K562 (cell line): ENCODE measurements at regions not wholly inside any gene's neighbourhood (a gene's known extent, or its start where the extent isn't known, plus 50 kb on each side); places are given as distances from the start of the nearest gene placed in this dataset.
A peak's percentile ranks its signal among the peaks of the same experiment; 100 is the strongest.
"Not testable (repeated sequence)": the region's sequence is repeated elsewhere in the genome, so short reads cannot be mapped to it uniquely, and the experiment has no call there.

Experiments used
- ATAC-seq: fragments of 200-7000 bp; cut with Tn5 transposase; 3 replicates; pipeline ENCODE4 v1.9.1; 2020; ENCODE audit warnings: moderate library complexity
- BruUV-seq: library from RNA; stranded (reverse); fragments of 400-500 nt; replicated peaks from 2 replicates; lab custom pipeline; 2021; lab: Mats Ljungman, UMichigan
- CTCF ChIA-PET: fragments of 300-600 bp; formaldehyde crosslinking; extraction: SDS; loops from one replicate; lab custom pipeline; 2021; ENCODE audit warnings: low intra/inter-chr PET ratio; lab: Yijun Ruan, JAX
- POLR2A ChIA-PET: fragments of 300-600, 350-650 bp; sonication (Branson Sonifier 250); formaldehyde crosslinking; extraction: SDS; loops from one replicate; lab custom pipeline; 2021; ENCODE audit warnings: antibody characterized with exemption, inconsistent platforms; lab: Yijun Ruan, JAX
- DNase-seq, 4 experiments: peaks; one replicate each; pipeline versions ENCODE4 v3.0.0 to v3.0.0-alpha.2; 2011 to 2018; ENCODE audit warnings: low spot score in 3 of 4, mixed read lengths in 3 of 4; ENCODE audit errors: extremely low read depth in 1 of 4
- FAIRE-seq: peaks from 2 replicates; lab custom pipeline; 2011; peaks lifted over from hg19 to GRCh38; lab: Jason Lieb, UNC
- H2AFZ ChIP-seq: 2 replicates; pipeline ENCODE4 v1.6.0; 2011; ENCODE audit warnings: low read depth, low read length, control low read depth, inconsistent platforms
- H3K27ac ChIP-seq: fragments of 200-600 bp; 3 replicates; pipeline ENCODE4 v1.8.0; 2011; ENCODE audit warnings: low read depth, mild to moderate bottlenecking, control low read depth, inconsistent platforms, low read length, moderate library complexity, mixed read lengths; ENCODE audit errors: extremely low read depth
- H3K27me3 ChIP-seq, 2 experiments: fragments of 300-600 bp in 1 of 2; 2 replicates in 1 of 2; 3 replicates in 1 of 2; pipeline versions ENCODE4 v1.6.0 to v1.8.0; 2011; ENCODE audit warnings: inconsistent platforms in 2 of 2, low read length in 2 of 2, mild to moderate bottlenecking in 1 of 2, mixed read lengths in 1 of 2, moderate library complexity in 1 of 2; ENCODE audit not compliant: control insufficient read depth in 2 of 2, insufficient read depth in 2 of 2
- H3K36me3 ChIP-seq: fragments of 300-600 bp; 3 replicates; pipeline ENCODE4 v1.8.0; 2011; ENCODE audit warnings: mild to moderate bottlenecking, low read length, inconsistent platforms; ENCODE audit not compliant: control insufficient read depth, insufficient read depth
- H3K4me1 ChIP-seq, 2 experiments: fragments of 200-600 bp in 1 of 2; replicated peaks in 1 of 2; 2 replicates in 1 of 2; 3 replicates in 1 of 2; pipeline versions ENCODE4 v1.5.1 to v1.8.0; 2011; ENCODE audit warnings: inconsistent platforms in 2 of 2, low read length in 2 of 2, mild to moderate bottlenecking in 1 of 2, mixed read lengths in 1 of 2, moderate library complexity in 1 of 2; ENCODE audit not compliant: control insufficient read depth in 2 of 2, insufficient read depth in 2 of 2
- H3K4me2 ChIP-seq: 2 replicates; pipeline ENCODE4 v1.6.1; 2011; ENCODE audit warnings: low read length, control low read depth, inconsistent platforms, mixed read lengths; ENCODE audit not compliant: insufficient read depth
- H3K4me3 ChIP-seq: fragments of 200-600 bp; sonication (generic), shearing (Covaris generic); 2 replicates; pipeline ENCODE4 v1.5.1; 2016; ENCODE audit warnings: control low read depth, inconsistent platforms
- H3K79me2 ChIP-seq: fragments of 200-600 bp; 3 replicates; pipeline ENCODE4 v1.8.0; 2011; ENCODE audit warnings: low read length, inconsistent platforms; ENCODE audit not compliant: control insufficient read depth, insufficient read depth
- H3K9ac ChIP-seq, 2 experiments: 2 replicates each; pipeline versions ENCODE4 v1.6.0 to v1.6.1; 2011; ENCODE audit warnings: low read depth in 2 of 2, low read length in 2 of 2, control low read depth in 1 of 2, inconsistent platforms in 1 of 2, mild to moderate bottlenecking in 1 of 2, mixed read lengths in 1 of 2; ENCODE audit not compliant: insufficient read depth in 1 of 2
- H3K9me1 ChIP-seq: one replicate; pipeline ENCODE4 v1.6.0; 2011; ENCODE audit warnings: inconsistent platforms, mild to moderate bottlenecking, low read length, moderate library complexity; ENCODE audit not compliant: control insufficient read depth, insufficient read depth
- H3K9me3 ChIP-seq: replicated peaks from 2 replicates; pipeline ENCODE4 v1.5.1; 2011; ENCODE audit warnings: low read depth, low read length, inconsistent platforms; ENCODE audit not compliant: control insufficient read depth, insufficient read depth
- H4K20me1 ChIP-seq: replicated peaks from 2 replicates; pipeline ENCODE4 v1.6.1; 2011; ENCODE audit warnings: low read length, inconsistent platforms, mixed read lengths; ENCODE audit not compliant: control insufficient read depth, insufficient read depth
- RAD21 ChIP-seq, 2 experiments: fragments of 250-450 bp in 1 of 2; fragments of 450-650 bp in 1 of 2; sonication (Bioruptor Pico) in 1 of 2; formaldehyde crosslinking in 1 of 2; IDR thresholded peaks in 1 of 2; conservative IDR thresholded peaks in 1 of 2; 2 replicates each; pipeline versions ENCODE4 v1.4.0 to v1.8.0; 2020 to 2022; ENCODE audit warnings: mild to moderate bottlenecking in 2 of 2, moderate library complexity in 1 of 2
- SMC3 ChIP-seq: conservative IDR thresholded peaks from 2 replicates; pipeline ENCODE4 v1.6.1; 2011; ENCODE audit warnings: low read depth, low read length, improper control_type of control experiment; ENCODE audit not compliant: insufficient read depth
- WGBS: fragments of 100-300 bp; shearing (Covaris generic); methylation state at CpG from one replicate; pipeline ENCODE4 v1.1.6; 2016; ENCODE audit warnings: low coverage, mixed read lengths; ENCODE audit not compliant: insufficient coverage; ENCODE audit errors: missing lambda C conversion rate; 5-methylcytosine and 5-hydroxymethylcytosine counted together
- in situ Hi-C: fragments of 300-500 bp; cut with MboI; formaldehyde crosslinking; loops from 4 replicates; pipeline ENCODE4 v1.15.0; 2018; ENCODE audit warnings: inconsistent platforms, mixed read lengths
- intact Hi-C: fragments of 100-400 bp; cut with micrococcal nuclease; formaldehyde crosslinking; loops from 2 replicates; pipeline ENCODE4 v1.14.2; 2022
- TF ChIP-seq, protein P1 (sequence below), 3 experiments: IDR thresholded peaks in 2 of 3; conservative IDR thresholded peaks in 1 of 3; 2 replicates each; pipeline ENCODE4 v1.5.1; 2011 to 2012; ENCODE audit warnings: low read length in 3 of 3, mild to moderate bottlenecking in 3 of 3, control low read depth in 2 of 3, improper control_type of control experiment in 1 of 3, inconsistent platforms in 1 of 3, low read depth in 1 of 3, mixed read lengths in 1 of 3, moderate library complexity in 1 of 3; ENCODE audit not compliant: insufficient read depth in 2 of 3
- TF ChIP-seq, protein P2 (sequence below), 2 experiments: fragments of 450-650 bp; formaldehyde crosslinking in 1 of 2; IDR thresholded peaks; 2 replicates each; pipeline versions ENCODE4 v1.4.0 to v1.6.1; 2014 to 2020; ENCODE audit warnings: mild to moderate bottlenecking in 2 of 2, borderline replicate concordance in 1 of 2, low read depth in 1 of 2

DNA sequence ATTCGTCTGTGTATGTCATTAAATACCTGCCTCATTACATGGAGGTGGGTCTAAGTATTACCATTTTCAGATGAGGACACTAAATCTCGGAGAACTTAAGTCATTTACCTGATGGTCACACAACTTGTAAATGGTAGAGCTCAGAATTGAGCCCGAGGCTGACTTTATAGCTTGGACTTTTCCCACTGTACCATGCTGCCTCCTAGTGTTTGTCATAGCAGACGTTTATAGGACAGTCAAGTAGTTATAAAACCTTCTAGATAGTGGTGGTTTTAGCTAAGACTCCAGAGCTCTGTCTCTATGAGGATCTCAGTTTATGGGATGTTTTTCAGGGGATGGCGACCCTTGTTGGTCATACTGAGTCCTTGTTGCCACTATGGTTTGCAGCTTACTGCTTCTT, 271.8 kb downstream of the ZNF37A start:
- TF ChIP-seq, protein P1, sequence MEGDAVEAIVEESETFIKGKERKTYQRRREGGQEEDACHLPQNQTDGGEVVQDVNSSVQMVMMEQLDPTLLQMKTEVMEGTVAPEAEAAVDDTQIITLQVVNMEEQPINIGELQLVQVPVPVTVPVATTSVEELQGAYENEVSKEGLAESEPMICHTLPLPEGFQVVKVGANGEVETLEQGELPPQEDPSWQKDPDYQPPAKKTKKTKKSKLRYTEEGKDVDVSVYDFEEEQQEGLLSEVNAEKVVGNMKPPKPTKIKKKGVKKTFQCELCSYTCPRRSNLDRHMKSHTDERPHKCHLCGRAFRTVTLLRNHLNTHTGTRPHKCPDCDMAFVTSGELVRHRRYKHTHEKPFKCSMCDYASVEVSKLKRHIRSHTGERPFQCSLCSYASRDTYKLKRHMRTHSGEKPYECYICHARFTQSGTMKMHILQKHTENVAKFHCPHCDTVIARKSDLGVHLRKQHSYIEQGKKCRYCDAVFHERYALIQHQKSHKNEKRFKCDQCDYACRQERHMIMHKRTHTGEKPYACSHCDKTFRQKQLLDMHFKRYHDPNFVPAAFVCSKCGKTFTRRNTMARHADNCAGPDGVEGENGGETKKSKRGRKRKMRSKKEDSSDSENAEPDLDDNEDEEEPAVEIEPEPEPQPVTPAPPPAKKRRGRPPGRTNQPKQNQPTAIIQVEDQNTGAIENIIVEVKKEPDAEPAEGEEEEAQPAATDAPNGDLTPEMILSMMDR (IDR thresholded peaks at IDR 0.05 in 2 of 3, conservative IDR thresholded peaks at IDR 0.05 in 1 of 3; ENCODE audit: insufficient read depth in 2 of 3, low read depth in 1 of 3, low read length in 3 of 3): peak in 2 of 3 experiments; percentile 6 to 41; a peak in 2 of 6 replicates
- peak; percentile 44 to 55 for TF ChIP-seq RAD21 (CRISPR knock-in tag; conservative IDR thresholded peaks at IDR 0.05 in 1 of 2, IDR thresholded peaks at IDR 0.05 in 1 of 2)
- TF ChIP-seq SMC3: peak; percentile 38; the same call in 1 of the 2 replicates
- TF ChIP-seq, protein P2, sequence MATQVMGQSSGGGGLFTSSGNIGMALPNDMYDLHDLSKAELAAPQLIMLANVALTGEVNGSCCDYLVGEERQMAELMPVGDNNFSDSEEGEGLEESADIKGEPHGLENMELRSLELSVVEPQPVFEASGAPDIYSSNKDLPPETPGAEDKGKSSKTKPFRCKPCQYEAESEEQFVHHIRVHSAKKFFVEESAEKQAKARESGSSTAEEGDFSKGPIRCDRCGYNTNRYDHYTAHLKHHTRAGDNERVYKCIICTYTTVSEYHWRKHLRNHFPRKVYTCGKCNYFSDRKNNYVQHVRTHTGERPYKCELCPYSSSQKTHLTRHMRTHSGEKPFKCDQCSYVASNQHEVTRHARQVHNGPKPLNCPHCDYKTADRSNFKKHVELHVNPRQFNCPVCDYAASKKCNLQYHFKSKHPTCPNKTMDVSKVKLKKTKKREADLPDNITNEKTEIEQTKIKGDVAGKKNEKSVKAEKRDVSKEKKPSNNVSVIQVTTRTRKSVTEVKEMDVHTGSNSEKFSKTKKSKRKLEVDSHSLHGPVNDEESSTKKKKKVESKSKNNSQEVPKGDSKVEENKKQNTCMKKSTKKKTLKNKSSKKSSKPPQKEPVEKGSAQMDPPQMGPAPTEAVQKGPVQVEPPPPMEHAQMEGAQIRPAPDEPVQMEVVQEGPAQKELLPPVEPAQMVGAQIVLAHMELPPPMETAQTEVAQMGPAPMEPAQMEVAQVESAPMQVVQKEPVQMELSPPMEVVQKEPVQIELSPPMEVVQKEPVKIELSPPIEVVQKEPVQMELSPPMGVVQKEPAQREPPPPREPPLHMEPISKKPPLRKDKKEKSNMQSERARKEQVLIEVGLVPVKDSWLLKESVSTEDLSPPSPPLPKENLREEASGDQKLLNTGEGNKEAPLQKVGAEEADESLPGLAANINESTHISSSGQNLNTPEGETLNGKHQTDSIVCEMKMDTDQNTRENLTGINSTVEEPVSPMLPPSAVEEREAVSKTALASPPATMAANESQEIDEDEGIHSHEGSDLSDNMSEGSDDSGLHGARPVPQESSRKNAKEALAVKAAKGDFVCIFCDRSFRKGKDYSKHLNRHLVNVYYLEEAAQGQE (IDR thresholded peaks at IDR 0.05; ENCODE audit: borderline replicate concordance): peak; percentile 44; the same call in 1 of the 2 replicates
- TF ChIP-seq, protein P2 (CRISPR knock-in tag; IDR thresholded peaks at IDR 0.05; ENCODE audit: low read depth): not testable (repeated sequence)
- H3K4me2 ChIP-seq, BruUV-seq, H3K9me3 ChIP-seq, H3K36me3 ChIP-seq, intact Hi-C loops, H3K4me3 ChIP-seq, CTCF ChIA-PET, H3K27ac ChIP-seq, H3K27me3 ChIP-seq, H4K20me1 ChIP-seq, H3K79me2 ChIP-seq, H3K9me1 ChIP-seq, in situ Hi-C loops, H2AFZ ChIP-seq, H3K4me1 ChIP-seq, POLR2A ChIA-PET, H3K9ac ChIP-seq: not testable (repeated sequence)
- FAIRE-seq (peak; percentile 90), DNase-seq (peak in 3 of 4 experiments; percentile 2 to 31 (median 2)), ATAC-seq (peak; percentile 74)
- WGBS: 0% methylated on average over 4 of the region's 5 CpGs

DNA sequence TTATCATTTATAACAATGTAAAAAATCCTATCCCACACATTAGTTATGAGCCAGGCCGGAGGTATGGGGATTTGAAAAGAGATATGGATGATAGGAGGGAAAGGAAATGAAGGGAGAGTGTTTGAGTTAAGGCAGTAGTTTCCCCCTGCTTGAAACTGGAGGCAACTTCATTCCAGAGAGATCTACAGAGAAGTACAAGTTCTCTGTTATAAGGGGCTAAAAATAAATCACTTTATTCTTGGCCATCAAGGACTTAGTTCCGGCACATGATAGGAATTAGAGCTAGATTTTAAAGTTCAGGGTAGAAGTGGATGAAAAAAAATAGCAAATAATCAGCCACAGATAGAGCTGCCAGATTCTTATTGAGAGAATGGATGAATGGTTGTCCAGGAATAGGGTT, 289.7 kb downstream of the ZNF37A start:
- H3K79me2 ChIP-seq, H3K9me3 ChIP-seq, H3K9ac ChIP-seq, H3K4me2 ChIP-seq, H3K36me3 ChIP-seq, H3K27ac ChIP-seq, CTCF ChIA-PET, H3K9me1 ChIP-seq, H4K20me1 ChIP-seq, ATAC-seq, intact Hi-C loops, BruUV-seq, POLR2A ChIA-PET, DNase-seq, H3K27me3 ChIP-seq, in situ Hi-C loops, H3K4me3 ChIP-seq, H3K4me1 ChIP-seq, H2AFZ ChIP-seq, FAIRE-seq: not testable (repeated sequence)
- WGBS: 0% methylated on average over 2 of the region's 2 CpGs
